GM19438 (cell line): ENCODE measurements at regions not wholly inside any gene's neighbourhood (a gene's known extent, or its start where the extent isn't known, plus 50 kb on each side); places are given as distances from the start of the nearest gene placed in this dataset.
A peak's percentile ranks its signal among the peaks of the same experiment; 100 is the strongest.
"Not testable (repeated sequence)": the region's sequence is repeated elsewhere in the genome, so short reads cannot be mapped to it uniquely, and the experiment has no call there.

Source experiments
- ATAC-seq: cut with Tn5 transposase; IDR thresholded peaks from one replicate; pipeline ENCODE4 v1.9.1; 2021; ENCODE audit warnings: low read depth; ENCODE audit not compliant: unreplicated experiment

DNA sequence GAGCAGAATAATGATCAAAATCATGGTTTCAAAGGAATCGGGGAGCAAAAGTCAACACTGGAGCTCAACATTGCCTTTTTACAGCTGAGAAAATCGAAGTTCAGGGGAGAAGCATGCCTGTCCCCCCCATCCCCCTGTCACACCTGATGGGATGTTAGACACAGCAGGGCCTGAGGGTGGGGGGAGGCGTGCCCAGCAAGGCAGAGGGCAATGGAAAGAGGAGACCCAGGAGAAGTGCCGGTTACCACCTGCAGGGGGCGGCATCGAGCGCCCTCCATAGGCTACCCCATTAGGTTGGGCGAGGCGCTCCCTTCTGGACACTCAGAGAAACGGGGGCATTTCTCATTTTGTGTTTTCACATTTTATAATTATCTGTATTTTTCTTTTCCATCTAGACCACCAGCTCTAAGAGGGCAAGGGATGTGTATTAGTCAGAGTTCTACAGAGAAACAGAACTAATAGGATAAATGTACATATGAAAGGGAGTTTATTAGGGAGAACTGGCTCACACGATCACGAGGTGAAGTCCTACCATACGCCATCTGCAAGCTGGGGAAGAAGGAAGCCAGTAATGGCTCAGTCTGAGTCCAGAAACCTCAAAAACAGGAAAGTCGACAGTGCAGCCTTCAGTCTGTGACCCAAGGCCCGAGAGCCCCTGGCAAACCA, 271.3 kb downstream of the LRATD1 start:
- ATAC-seq: peak; percentile 99

GRCh38 chr2:14904378-14904777, 271.9 kb downstream of the LRATD1 start:
- not testable (repeated sequence) for ATAC-seq

GRCh38 chr2:14905571-14905970, 273.1 kb downstream of the LRATD1 start:
- ATAC-seq: no peak

- ATAC-seq: no peak
Observed at GRCh38 chr2:14907014-14907612, 274.6 kb downstream of the LRATD1 start.

DNA sequence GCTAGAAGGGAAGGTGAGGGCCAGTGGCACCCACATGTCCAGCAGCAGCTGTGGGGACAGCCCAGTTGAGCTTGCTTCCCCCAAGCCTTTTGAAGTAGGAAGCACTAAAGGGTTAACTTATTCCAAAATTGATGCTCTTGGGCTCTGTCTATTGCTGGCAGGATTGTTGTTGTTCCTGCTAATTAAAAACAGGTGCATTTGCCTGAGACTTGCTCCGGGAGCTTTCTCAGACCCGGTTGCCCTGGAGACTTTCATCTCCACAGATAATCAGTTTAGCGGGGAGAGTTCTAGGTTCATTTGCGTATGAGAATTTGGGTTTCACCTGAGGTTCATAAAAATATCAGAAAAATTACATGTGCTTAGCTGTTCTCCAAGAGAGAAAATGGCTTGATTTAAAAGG, 277.3 kb downstream of the LRATD1 start:
- ATAC-seq: no peak

- no peak for ATAC-seq
Observed at GRCh38 chr2:14910654-14911053, 278.1 kb downstream of the LRATD1 start.

GRCh38 chr2:14915983-14916382, 283.5 kb downstream of the LRATD1 start:
- ATAC-seq: no peak

DNA sequence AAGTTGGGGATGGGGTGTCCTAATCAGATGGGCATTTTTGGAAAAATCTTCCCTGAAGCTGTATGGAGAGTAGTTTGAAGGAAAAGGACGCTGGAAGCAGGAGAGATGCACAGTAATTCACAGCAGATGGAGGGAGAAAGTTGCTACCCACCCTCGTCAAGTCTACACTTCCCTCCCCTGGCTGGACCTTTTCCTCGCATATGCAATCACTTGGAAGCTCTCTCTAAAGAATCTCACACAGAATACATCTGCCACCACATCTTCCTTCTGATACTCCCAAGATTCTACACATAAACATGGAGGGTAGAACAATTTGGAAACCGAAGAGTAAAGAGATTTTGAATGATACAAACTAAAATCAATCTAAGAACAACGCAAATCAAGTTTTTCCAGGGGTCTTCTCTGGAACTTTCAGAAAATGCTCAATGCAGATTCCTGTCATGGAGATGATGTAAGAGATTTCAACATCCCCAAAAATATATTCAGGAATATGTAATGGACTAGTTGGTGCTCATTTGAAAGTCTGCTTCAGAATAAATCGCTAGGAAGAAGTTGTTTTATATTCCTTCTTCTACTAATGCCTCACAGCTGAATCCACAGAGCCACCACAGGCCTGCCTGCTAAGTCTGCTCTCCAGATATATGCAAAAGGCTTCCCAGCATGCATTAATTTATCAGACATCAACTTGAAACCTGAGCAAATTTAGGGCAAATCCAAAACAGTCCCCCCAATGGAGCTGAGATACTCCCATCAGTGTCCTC, 291.5 kb downstream of the LRATD1 start:
- no peak for ATAC-seq

DNA sequence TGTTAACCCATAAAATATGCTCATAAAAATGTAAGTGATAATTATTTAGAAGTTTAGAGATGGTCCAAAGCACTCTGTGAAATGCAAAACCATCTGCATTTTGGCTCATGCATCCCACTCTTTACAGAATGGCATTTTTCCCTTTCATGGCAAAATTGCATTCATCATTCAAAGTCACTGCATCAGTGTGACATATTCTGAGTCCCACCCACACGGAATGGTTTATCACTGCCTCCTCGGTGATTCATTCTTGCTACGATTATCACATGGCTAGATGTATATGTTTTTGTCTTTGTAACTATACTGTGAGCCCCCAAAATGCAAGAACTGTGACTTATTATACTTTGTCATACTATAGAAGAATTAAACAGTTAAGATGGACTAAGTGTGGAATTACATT, 293.0 kb downstream of the LRATD1 start:
- ATAC-seq: no peak

- no peak for ATAC-seq
Observed at GRCh38 chr2:14927021-14927564, 294.6 kb downstream of the LRATD1 start.

- no peak for ATAC-seq
Observed at GRCh38 chr2:14928056-14928455, 295.5 kb downstream of the LRATD1 start.

DNA sequence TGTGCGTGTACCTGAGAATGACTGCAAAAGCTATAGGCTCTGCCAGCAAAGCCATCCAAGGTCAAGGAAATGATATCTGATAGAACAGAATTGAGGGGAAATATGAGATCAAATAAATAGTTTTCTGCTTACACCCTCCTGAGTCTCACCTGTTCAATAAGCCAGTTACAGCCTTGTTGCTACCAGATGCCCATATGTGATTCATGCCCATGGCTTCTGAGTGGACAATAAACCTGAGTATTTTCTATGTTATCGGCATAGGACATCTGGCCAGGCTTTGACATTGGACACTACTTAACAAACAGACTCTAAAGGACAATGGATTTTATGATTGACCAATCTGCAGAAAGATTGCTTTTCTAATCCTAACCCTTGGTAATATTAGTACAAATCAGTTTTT, 297.9 kb downstream of the LRATD1 start:
- ATAC-seq: no peak

DNA sequence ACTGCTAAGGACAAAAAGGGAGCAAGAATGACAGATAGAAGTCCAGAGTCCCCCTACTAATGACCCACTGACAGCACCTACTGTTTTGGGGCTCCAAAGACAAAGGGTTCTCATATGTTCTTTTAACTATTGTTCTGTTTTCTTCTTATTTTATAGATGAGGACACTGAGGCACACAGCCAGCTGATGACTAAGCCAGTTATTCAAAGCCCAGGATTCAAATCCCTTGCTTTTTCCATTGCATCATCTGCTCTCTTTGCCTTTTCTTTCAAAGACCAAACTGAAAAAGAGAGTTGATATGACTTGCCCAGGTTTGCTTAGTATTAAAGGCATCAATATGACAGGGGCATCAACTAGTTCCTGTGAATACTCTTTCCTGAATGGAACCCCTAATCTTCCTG, 299.8 kb downstream of the LRATD1 start:
- no peak for ATAC-seq

DNA sequence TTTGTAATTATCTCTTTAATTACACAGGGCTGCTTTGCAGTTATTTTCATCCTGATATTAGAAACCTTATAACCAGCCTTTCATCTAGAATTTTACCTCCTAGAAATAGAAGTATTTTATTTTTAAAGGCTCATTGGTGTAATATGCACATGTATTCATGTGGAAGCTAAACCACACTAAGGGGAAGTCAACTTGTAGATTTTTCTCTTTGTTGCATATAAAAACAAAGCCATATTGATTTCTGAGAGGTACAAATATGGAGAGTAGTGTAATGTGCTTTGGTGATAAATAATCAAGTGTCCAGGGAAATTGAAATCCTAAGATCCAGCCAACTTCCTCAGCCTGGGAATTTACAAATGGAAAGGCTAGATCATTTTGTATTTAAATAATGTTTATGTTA, 301.2 kb downstream of the LRATD1 start:
- no peak for ATAC-seq

DNA sequence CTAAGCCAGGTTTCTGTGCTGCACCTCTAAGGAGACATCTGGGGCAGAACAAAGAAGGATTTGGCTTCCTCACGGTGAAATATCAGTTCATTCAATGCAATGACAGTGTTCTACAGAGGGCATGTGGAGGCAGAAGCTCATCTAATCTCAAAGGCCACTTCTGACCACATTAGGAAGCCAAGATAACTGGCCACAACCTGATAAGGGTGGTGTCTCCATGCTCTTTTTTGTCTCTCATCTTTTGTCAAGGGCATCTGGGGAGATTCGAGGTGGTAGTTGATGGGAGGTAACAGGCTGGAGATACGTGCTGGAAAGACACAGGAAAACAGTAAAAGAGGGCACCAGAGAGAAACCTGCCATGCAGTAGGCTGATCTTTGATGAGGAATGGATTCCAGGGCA, 303.9 kb downstream of the LRATD1 start:
- ATAC-seq: no peak

DNA sequence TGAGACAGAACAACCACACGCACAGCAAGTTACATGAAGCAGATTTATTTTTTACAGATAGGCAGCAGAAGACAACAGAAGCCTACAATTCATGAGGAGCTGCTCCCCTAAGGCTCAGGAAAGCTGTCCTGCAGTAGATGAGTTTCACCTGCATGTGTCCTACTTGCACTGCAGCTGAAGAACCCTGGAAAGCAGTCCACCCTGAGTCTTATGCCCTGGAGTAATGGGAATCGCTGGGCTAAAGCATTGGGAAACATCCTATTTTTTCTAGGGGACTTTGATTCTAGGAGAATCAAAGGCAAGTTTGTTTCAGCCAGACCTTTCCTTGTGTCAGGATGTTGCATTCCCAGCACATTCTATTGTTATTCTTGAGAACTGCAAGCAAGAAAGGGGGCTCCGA, 304.8 kb downstream of the LRATD1 start:
- ATAC-seq: no peak

DNA sequence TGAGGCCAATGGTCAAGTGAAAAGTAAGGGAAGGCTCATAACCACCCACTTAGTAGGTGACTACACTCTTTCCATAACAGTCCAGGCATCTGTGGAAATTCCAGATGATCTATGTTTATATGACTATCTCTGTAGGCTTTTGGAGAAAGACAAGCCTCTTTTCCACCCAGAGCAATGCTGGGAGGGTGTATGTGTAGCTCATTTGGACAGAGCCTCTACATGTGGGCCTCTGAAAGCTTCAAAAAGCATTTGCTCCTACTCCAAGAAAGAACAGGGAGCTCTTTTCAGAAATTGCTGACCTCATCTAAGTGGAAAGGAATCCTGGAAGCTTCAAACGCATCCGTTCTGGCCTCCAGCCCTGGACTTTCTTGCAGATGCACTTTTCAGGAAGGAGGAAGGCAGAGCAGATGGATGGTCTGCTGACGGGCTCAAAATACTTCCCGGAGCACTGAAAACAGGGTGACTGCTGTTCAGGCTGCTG, 308.7 kb downstream of the LRATD1 start:
- ATAC-seq: no peak

DNA sequence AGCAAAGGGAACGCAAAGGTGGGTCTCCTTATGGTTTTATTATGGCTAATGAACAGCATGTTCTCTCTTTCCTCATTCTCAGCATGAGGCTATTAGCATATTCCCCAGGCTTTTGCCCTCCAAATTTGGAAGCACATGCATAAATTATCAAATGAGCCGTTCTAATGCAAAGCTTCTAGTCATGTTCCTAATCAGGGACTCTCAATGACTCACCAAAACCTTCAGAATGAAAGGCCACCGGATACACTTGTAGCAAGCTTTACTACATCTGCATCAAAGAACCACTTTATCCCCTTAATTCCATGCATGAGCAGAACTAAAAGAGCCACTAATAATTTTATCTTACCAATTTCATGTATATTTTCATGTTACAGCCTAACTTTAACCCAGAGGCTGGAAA, 310.5 kb downstream of the LRATD1 start:
- no peak for ATAC-seq

GRCh38 chr2:14944562-14945346, 312.2 kb downstream of the LRATD1 start:
- peak; percentile 87 for ATAC-seq

DNA sequence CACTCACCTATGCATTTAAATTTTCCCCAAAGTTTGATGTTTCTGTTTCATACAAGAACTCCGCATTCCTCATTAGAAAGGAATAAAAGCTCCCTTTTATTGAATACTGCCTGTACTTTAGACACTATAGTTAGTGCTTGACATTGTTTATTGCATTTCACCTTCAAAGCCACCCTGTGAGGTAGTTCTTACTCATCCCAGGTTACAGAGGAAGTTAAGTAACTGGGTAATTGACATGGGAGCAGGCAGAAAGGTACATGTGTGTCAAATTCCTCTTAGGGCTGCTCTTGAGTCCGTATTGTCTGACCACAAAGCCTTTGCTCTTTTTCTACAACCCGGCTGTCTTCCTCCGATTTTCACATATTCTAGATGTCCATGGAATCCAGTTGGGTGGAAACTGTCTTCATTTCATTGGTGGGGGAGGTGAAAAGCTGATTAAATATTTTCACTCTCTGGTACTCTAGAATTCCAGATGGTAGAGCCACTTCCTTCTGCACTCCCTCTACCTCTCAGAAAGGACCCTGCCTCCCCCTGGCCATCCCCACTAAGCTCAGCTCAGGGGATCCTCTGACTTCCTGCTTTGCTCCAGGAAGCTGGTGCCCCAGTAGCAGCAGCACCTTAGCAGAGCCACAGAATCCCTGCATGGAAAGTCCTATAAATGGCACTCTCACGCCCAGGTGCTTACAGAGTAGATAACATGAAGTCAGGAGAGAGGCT, 319.2 kb downstream of the LRATD1 start:
- no peak for ATAC-seq
